ENCODE measurements at regions not wholly inside any gene's neighbourhood (a gene's known extent, or its start where the extent isn't known, plus 50 kb on each side); places are given as distances from the start of the nearest gene placed in this dataset.
A peak's percentile ranks its signal among the peaks of the same experiment; 100 is the strongest.

GRCh38 chr4:77433418-77433733 is 172.2 kb upstream of the CXCL13 start:
- Histone ChIP-seq H3K36me3 (ENCODE audit: insufficient read depth, low read length) (no peaks in the 10 kb centered on the region), H3K4me3 (ENCODE audit: low read length, poor library complexity, severe bottlenecking) (peak overlapping the region; percentile 67), H2AFZ (ENCODE audit: low read length) (peak overlapping the region; percentile 88), H3K27me3 (ENCODE audit: insufficient read depth, low read length, poor library complexity, severe bottlenecking) (peaks cover 16% of the 10 kb centered on the region), H3K9me3 (ENCODE audit: insufficient read depth, low read depth, low read length) (no peaks in the 10 kb centered on the region), H3K9ac (ENCODE audit: low read depth, low read length, poor library complexity, severe bottlenecking) (peak overlapping the region; percentile 38), H3K79me2 (ENCODE audit: insufficient read depth, low read length) (no peaks in the 10 kb centered on the region), H3K4me1 (ENCODE audit: insufficient read depth, low read length, poor library complexity, severe bottlenecking) (no peaks in the 10 kb centered on the region), H3K9me2 (replicated peaks; ENCODE audit: low read depth, low read length) (no peaks in the 10 kb centered on the region), H3K4me2 (ENCODE audit: low read depth, low read length, poor library complexity, severe bottlenecking) (peak overlapping the region; percentile 83), H3F3A (ENCODE audit: low read depth) (no peaks in the 10 kb centered on the region), H4K20me1 (ENCODE audit: insufficient read depth, low read length, poor library complexity, severe bottlenecking) (no peaks in the 10 kb centered on the region)
- TF ChIP-seq EZH2phosphoT487 (IDR thresholded peaks at IDR 0.05; ENCODE audit: borderline replicate concordance) = no peak
- peak; percentile 72 for TF ChIP-seq CTCF (conservative IDR thresholded peaks at IDR 0.05; ENCODE audit: low read length)

GRCh38 chr4:77434299-77435092 is 171.1 kb upstream of the CXCL13 start:
- Histone ChIP-seq H4K20me1 (ENCODE audit: insufficient read depth, low read length, poor library complexity, severe bottlenecking) (no peaks in the 10 kb centered on the region), H3K27me3 (ENCODE audit: insufficient read depth, low read length, poor library complexity, severe bottlenecking) (peaks cover 5% of the 10 kb centered on the region), H3K4me2 (ENCODE audit: low read depth, low read length, poor library complexity, severe bottlenecking) (no peak overlapping the region), H3K4me1 (ENCODE audit: insufficient read depth, low read length, poor library complexity, severe bottlenecking) (no peaks in the 10 kb centered on the region), H3K79me2 (ENCODE audit: insufficient read depth, low read length) (no peaks in the 10 kb centered on the region), H3K4me3 (ENCODE audit: low read length, poor library complexity, severe bottlenecking) (no peak overlapping the region), H3K9me3 (ENCODE audit: insufficient read depth, low read depth, low read length) (no peaks in the 10 kb centered on the region), H3F3A (ENCODE audit: low read depth) (no peaks in the 10 kb centered on the region), H2AFZ (ENCODE audit: low read length) (no peak overlapping the region), H3K9ac (ENCODE audit: low read depth, low read length, poor library complexity, severe bottlenecking) (no peak overlapping the region), H3K36me3 (ENCODE audit: insufficient read depth, low read length) (no peaks in the 10 kb centered on the region), H3K9me2 (replicated peaks; ENCODE audit: low read depth, low read length) (no peaks in the 10 kb centered on the region)
- TF ChIP-seq CTCF (conservative IDR thresholded peaks at IDR 0.05; ENCODE audit: low read length) = no peak
- no peak for TF ChIP-seq EZH2phosphoT487 (IDR thresholded peaks at IDR 0.05; ENCODE audit: borderline replicate concordance)

GRCh38 chr4:77437079-77437478 is 168.5 kb upstream of the CXCL13 start:
- no peaks in the 10 kb centered on the region for H4K20me1 ChIP-seq (ENCODE audit: insufficient read depth, low read length, poor library complexity, severe bottlenecking)
- H3K9ac ChIP-seq (ENCODE audit: low read depth, low read length, poor library complexity, severe bottlenecking) = no peak overlapping the region
- no peaks in the 10 kb centered on the region for H3K27me3 ChIP-seq (ENCODE audit: insufficient read depth, low read length, poor library complexity, severe bottlenecking)
- TF ChIP-seq CTCF (conservative IDR thresholded peaks at IDR 0.05; ENCODE audit: low read length) = no peak
- TF ChIP-seq EZH2phosphoT487 (IDR thresholded peaks at IDR 0.05; ENCODE audit: borderline replicate concordance) = no peak
- H3K36me3 ChIP-seq (ENCODE audit: insufficient read depth, low read length) = no peaks in the 10 kb centered on the region
- no peaks in the 10 kb centered on the region for H3F3A ChIP-seq (ENCODE audit: low read depth)
- no peaks in the 10 kb centered on the region for H3K9me3 ChIP-seq (ENCODE audit: insufficient read depth, low read depth, low read length)
- H2AFZ ChIP-seq (ENCODE audit: low read length) = no peak overlapping the region
- no peaks in the 10 kb centered on the region for H3K4me1 ChIP-seq (ENCODE audit: insufficient read depth, low read length, poor library complexity, severe bottlenecking)
- no peak overlapping the region for H3K4me3 ChIP-seq (ENCODE audit: low read length, poor library complexity, severe bottlenecking)
- no peak overlapping the region for H3K4me2 ChIP-seq (ENCODE audit: low read depth, low read length, poor library complexity, severe bottlenecking)
- H3K79me2 ChIP-seq (ENCODE audit: insufficient read depth, low read length) = no peaks in the 10 kb centered on the region
- no peaks in the 10 kb centered on the region for H3K9me2 ChIP-seq (replicated peaks; ENCODE audit: low read depth, low read length)

Measured in Loucy (cell line).